ENCODE measurements at regions not wholly inside any gene's neighbourhood (a gene's known extent, or its start where the extent isn't known, plus 50 kb on each side); places are given as distances from the start of the nearest gene placed in this dataset.

DNA sequence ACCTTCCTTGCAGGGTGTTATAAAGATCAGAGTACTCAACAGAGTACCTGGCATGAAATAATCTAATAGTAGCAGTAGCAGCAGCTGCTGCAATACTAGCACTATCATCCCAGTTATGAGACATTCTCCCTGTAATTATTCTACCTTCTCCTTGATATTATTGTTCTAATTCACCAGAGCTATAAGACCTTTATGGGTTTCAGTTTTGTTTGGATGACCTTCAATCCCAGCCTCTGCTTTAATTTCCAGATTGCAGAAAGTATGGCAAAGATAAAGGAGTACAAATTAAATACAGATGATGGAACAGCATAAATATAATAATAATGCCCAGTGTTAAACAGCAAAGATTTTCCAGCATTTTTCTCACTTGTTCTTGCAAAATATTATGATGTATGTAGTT lies 150.5 kb upstream of the MYLIP start:
- H3K4me3 ChIP-seq (ENCODE audit: low read depth, low read length) = no peak overlapping the region
- TF ChIP-seq, protein P1, sequence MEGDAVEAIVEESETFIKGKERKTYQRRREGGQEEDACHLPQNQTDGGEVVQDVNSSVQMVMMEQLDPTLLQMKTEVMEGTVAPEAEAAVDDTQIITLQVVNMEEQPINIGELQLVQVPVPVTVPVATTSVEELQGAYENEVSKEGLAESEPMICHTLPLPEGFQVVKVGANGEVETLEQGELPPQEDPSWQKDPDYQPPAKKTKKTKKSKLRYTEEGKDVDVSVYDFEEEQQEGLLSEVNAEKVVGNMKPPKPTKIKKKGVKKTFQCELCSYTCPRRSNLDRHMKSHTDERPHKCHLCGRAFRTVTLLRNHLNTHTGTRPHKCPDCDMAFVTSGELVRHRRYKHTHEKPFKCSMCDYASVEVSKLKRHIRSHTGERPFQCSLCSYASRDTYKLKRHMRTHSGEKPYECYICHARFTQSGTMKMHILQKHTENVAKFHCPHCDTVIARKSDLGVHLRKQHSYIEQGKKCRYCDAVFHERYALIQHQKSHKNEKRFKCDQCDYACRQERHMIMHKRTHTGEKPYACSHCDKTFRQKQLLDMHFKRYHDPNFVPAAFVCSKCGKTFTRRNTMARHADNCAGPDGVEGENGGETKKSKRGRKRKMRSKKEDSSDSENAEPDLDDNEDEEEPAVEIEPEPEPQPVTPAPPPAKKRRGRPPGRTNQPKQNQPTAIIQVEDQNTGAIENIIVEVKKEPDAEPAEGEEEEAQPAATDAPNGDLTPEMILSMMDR (IDR thresholded peaks at IDR 0.05; ENCODE audit: insufficient read depth, low read length) = no peak
- no peak for DNase-seq (ENCODE audit: low read depth)

DNA sequence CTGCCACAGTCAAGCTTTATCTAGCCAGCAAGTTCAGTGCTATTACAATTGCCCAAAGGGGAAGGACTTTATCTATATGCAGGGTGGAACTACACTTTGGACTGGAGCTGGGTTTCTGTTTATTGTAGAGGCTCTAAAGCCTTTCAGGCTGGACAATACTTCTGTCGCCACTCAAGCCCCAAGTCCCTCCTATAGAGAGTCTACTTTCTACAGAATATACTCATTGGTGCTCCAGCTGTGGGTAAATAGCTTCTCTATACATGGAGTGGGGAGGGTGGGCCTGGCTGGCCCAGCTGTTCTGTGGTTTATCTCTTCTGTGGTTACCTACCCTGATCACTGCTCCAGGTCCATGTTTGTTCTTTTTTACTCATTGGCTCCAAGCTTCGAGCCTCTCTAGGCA lies 151.8 kb upstream of the MYLIP start:
- TF ChIP-seq, protein P1 (IDR thresholded peaks at IDR 0.05; ENCODE audit: insufficient read depth, low read length) = no peak
- no peak overlapping the region for H3K4me3 ChIP-seq (ENCODE audit: low read depth, low read length)
- DNase-seq (ENCODE audit: low read depth) = no peak

DNA sequence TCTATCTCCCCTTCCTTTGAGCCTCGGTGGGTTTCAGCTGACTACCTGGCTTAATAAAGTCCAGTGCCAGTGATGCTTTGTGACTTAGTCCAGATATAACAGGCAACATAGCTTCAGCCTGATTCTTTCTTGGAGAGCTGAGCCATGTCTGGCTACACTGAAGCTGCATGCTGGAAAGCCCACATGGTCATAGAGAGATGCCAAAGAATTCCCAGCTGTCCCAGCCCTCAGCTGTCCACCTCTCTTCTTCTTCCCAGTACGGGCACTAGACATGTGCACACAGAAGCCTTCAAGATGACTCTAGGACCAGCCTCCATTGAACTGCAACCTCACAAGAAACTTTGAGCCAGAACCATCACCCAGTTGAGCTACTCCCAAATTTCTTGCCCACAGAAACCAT lies 154.1 kb upstream of the MYLIP start:
- no peak overlapping the region for H3K4me3 ChIP-seq (ENCODE audit: low read depth, low read length)
- TF ChIP-seq, protein P1 (IDR thresholded peaks at IDR 0.05; ENCODE audit: insufficient read depth, low read length) = no peak
- no peak for DNase-seq (ENCODE audit: low read depth)

DNA sequence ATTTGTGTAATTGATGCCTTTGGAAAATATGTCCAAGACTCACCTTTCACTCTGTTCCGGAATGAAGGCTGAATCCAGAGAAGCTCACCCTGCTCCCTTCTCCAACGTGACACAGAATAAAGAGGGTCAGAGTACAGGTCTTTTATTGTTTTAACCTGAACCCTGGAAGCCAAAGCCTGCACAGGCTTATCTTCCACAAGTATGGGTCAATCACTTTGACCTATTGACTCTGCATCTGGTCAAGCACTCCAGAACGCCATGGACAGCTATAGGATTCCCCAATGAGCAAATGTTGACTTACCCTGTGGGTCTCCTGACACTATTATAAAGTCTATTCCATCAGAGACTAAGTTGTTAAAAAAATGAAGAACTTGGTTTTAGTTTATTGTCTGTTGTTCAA lies 158.4 kb upstream of the MYLIP start:
- TF ChIP-seq, protein P1 (IDR thresholded peaks at IDR 0.05; ENCODE audit: insufficient read depth, low read length) = no peak
- H3K4me3 ChIP-seq (ENCODE audit: low read depth, low read length) = no peak overlapping the region
- no peak for DNase-seq (ENCODE audit: low read depth)

DNA sequence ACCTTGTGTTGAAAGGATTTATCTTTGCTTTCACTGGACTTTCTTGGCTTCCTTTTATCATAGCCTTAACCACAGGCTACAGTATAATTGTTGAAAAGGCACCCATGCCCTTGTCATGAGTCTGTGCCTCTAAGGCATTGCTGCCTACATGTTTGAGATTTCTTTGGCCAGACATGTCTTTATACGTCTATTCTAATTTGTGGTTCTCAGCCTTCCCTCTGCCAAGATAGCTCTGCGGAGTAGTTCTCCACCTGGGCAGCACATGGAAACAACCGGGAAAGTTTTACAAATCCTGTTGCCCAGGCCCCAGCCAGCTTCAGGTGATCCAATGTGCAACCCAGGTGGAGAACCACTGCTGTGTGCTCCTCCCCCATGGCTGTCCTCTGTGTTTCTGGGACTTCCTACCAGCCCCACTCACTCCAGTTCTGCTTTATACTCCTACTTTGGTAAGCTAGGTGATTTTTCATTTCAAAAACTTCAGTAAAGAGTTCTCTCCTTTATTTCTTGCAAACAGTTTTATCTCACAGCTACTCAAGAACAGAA lies 159.6 kb upstream of the MYLIP start:
- no peak overlapping the region for H3K4me3 ChIP-seq (ENCODE audit: low read depth, low read length)
- TF ChIP-seq, protein P1 (IDR thresholded peaks at IDR 0.05; ENCODE audit: insufficient read depth, low read length) = no peak
- DNase-seq (ENCODE audit: low read depth) = no peak

DNA sequence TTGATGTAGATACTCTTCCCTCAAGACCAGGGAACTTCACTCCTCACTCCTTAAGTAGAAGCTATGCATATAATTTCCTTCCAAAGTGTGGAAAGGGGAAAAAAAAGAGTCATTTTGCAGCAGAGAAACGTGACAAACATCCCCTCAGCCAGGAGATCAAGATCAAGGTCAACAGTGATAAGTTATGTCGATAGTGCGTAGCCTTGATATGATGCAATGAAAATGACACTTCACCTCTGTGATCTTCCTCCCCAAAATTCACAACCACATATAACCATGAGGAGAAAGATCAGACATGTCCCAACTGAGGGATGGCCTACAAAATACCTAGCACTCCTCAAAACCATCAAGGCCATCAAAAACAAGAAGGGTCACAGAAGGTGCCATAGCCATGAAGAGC lies 160.4 kb upstream of the MYLIP start:
- TF ChIP-seq, protein P1 (IDR thresholded peaks at IDR 0.05; ENCODE audit: insufficient read depth, low read length) = no peak
- H3K4me3 ChIP-seq (ENCODE audit: low read depth, low read length) = no peak overlapping the region
- DNase-seq (ENCODE audit: low read depth) = no peak

DNA sequence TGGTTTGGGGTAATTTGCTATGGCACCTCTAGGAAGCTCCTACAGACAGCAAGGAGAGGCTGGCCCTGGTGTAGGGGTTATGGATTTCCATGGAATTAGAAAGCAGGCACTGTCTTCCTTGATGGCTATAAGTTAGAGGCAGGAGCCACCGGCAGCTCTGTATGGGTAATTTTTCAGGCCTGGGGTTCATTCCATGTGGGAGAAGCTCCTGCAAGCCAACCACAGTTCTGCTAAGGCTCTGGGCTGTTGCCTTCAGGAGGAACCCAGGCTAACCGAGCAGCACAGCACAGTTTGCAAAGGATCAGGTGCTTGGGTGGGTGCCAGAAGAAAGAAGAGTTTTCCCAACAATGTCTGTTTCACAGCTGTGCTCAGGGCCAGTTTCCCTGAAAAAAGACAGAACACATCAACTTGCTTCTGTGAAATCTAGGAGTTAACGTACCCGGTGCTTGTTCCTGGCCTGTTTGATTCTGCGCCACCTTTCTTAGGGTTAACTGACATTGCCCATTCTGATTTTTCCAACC lies 162.8 kb upstream of the MYLIP start:
- no peak overlapping the region for H3K4me3 ChIP-seq (ENCODE audit: low read depth, low read length)
- DNase-seq (ENCODE audit: low read depth) = no peak
- TF ChIP-seq, protein P1 (IDR thresholded peaks at IDR 0.05; ENCODE audit: insufficient read depth, low read length) = no peak

Measured in fibroblast of the aortic adventitia (primary cell).